ENCODE measurements at regions not wholly inside any gene's neighbourhood (a gene's known extent, or its start where the extent isn't known, plus 50 kb on each side); places are given as distances from the start of the nearest gene placed in this dataset.

DNA sequence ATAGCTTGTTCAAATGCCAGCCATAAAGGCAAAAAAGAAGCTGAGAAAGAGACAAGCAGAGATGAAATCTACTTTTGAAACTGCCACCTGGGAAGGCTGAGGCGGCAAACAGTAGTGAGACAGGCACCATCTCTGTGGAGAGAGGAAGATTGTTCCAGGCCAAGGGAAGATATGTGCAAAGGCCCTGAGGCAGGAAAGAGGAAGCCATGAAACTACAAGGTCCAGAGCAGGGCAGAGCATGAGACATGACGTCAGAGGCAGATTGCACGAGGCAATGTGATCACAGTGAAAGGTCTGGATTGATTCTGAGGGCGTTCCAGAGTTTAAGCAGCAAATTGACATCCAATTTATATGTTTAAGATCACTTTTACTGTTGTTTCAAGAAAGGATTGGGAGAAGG is 226.1 kb downstream of the QDPR start:
- TF ChIP-seq, protein P1, sequence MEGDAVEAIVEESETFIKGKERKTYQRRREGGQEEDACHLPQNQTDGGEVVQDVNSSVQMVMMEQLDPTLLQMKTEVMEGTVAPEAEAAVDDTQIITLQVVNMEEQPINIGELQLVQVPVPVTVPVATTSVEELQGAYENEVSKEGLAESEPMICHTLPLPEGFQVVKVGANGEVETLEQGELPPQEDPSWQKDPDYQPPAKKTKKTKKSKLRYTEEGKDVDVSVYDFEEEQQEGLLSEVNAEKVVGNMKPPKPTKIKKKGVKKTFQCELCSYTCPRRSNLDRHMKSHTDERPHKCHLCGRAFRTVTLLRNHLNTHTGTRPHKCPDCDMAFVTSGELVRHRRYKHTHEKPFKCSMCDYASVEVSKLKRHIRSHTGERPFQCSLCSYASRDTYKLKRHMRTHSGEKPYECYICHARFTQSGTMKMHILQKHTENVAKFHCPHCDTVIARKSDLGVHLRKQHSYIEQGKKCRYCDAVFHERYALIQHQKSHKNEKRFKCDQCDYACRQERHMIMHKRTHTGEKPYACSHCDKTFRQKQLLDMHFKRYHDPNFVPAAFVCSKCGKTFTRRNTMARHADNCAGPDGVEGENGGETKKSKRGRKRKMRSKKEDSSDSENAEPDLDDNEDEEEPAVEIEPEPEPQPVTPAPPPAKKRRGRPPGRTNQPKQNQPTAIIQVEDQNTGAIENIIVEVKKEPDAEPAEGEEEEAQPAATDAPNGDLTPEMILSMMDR (IDR thresholded peaks at IDR 0.05; ENCODE audit: low read depth, low read length, poor library complexity, severe bottlenecking): no peak
- TF ChIP-seq EZH2phosphoT487 (IDR thresholded peaks at IDR 0.05; ENCODE audit: borderline replicate concordance, low read length): no peak

All from DOHH2 (cell line).